ENCODE measurements at regions not wholly inside any gene's neighbourhood (a gene's known extent, or its start where the extent isn't known, plus 50 kb on each side); places are given as distances from the start of the nearest gene placed in this dataset.

DNA sequence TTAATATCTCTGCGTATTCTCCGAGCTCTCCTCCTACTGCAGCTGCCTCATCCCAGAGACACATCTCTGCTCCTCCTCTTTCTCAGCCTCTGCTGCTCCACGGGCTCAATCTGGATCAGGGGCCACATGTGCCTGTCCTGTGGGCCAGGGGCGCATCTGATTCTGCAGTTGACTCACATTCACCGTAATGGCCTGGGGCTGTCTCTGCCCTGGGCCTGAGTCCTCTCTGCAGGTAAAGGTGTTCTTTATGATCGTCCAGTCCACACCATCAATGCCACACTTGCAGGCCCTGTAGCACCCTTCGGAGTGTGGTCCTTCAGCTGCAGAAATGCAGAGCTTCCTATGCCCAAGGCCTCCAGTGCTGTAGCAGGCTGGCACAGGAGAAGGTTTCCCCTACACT lies 154.5 kb downstream of the OAT start:
- DNase-seq (ENCODE audit: low spot score): no peak

DNA sequence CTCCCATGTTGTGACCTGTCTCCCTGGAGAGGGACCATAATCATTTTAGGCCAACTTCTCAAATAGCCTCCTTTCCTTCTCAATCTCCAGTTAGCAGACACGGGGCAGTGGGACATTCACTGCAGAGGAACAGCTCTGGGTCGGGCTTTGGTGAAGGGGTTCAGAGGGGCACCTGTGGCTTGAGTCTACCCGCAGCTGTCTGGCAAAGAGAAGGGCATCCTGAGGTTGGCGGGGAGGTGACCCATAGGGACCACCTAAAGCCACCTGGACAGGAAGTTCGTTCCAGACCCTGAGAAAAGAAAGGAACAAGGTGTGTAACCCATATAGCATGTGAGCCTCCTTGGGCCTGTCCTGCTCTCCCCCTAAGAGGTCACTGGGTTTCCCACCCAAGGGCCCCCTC lies 155.0 kb downstream of the OAT start:
- no peak for DNase-seq (ENCODE audit: low spot score)

DNA sequence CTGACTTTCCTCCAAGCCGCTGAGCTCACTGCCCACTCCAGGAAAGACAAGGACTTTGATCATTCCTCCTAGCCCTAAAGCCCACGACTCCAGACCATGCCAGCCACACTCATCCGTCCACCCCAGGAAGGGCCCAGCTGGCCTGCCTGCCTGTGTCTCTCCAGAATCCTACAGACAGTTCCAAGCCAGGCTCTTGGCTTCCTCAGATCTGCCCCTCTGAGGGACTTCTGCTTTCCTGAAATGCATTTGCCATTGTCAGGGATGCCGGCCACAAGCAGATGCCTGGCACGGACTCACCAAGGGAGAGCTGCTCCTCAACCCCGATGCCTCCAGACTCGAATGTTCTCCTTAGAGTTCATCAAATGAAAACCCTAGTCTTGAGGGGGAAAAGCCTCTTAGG lies 155.8 kb downstream of the OAT start:
- no peak for DNase-seq (ENCODE audit: low spot score)

DNA sequence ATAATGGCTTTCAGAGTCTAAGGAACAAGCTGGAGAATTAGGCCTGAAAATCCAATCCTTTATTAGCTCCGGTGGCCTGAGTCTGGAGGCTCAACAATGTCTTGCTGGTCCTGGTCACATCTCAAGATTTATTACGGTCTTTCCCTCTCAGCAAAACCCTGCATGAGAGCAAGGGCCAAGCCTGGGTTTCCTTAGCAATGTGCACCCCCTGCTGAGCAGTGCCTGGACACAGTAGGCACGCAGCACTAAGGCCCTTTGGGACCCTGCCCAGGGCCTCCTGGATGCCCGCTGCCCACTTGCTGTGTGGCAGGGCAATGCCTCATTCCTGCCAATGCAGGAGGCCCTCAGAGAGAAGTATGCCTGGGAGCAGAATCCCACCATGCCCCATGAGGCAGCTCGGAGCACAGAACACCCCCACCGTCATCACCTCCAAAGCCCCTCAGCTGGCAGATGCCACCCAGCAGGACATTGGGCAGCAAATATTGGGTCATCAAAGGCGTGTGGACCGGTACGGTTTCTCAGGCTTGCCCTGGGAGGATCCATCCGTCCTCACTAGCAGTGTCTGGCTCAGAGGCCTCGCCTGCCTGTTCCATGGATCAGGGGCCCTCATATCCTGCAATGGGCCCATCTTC lies 156.4 kb downstream of the OAT start:
- peak; percentile 14 for DNase-seq (ENCODE audit: low spot score)

DNA sequence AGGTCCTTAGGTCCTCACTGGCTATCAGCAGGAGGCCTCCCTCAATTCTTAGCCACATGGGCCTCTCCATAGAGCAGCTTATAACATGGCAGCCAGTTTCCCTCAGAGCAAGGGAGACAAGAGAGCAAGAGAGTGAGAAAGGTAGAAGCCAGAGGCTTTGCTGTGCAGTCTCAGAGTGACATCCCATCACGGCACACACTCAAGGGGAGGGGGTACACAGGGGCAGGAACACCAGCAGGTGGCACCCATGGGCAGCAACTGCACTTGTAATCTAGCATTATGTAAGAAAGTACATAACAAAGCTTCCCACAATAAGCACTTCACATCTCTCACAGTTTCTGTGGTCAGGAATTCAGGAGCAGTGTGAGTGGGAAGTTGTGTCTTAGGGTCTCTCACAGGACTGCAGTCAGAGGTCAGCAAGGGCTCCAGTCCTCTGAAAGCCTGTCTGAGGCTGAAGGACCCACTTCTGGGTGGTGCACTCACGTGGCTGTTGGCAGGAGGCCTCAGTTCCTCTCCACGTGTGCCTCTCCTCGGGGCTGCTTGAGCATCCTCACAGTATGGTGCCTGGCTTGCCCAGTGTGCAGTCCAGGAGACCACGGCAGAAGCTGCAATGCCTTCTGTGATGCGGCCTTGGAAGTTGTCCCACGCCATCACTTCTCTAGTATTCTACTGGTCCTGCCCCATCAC lies 159.4 kb downstream of the OAT start:
- DNase-seq (ENCODE audit: low spot score): no peak

DNA sequence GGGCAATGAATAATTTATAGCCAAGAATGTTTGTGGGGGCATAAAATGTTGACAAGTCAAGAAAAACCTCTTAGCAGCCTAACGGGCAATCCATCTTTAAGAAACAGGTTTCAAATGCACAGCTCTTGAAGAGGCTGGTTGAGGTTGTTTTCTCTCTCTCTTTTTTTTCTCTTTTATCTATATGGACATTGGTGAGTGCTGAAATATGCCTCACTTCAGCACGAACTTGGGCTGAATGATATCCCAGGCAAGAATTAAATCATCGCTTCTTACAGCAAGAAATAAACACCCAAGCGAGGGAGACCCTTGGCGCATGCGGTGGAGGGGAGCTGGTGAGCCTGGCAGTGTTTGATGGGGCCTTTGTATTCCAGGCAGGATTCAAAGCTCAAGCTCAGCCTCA lies 160.9 kb downstream of the OAT start:
- no peak for DNase-seq (ENCODE audit: low spot score)

DNA sequence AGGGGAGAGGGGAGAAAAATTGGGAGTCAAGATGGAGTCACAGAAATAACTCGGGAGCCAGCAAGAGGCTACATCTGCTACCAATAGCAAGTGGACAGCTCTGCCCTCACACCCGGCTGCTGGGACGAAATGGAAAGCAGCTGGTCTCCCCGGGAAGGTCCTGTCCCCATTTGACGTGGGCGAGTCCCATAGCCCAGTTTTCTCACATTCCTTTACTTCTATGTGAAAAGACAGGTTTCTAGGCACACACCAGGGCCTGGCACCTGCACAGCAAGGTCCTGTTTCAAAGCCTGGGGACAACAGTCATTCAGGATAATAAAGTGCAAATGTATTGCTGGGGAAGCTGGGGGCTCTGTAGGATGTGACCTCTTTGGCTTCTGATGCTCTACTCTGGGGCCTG lies 162.6 kb downstream of the OAT start:
- DNase-seq (ENCODE audit: low spot score): no peak

DNA sequence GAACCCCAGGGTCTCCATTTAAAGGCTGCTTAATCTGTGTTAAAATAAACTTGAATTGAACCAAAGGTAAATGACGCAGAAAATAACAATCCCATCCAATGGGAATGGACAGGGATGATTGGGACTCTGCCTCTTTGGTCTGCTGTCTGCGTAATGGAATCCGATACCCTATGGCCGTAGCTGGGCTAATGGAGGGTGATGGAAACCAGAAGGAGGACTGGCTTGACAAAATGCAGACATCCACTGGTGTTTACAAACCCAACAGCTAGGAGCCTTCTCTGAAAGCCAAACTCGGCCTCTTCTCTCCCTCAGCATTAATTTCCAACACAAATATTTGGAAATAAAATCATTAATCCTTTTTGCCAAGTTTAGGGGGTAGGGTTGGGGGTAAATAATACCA lies 162.2 kb upstream of the CHST15 start:
- no peak for DNase-seq (ENCODE audit: low spot score)

DNA sequence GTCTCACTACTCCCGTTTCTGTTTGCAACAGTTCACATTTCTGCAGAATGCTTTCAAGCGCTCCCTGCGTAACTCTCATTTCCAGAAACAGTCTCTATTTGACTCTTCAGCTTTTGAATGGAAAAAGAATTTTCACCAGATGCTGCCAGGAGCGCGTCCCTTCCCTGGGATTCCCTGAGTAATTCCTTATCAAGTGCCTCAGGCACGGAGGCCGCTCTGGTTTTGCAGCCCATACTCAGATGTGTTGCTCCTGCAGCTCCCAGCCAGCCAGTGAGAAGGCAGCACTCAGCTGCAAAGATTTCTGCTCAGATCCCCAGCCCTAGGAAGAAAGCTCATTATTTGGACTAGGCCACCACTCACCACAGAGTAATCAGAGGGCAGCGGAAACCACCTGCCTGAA lies 161.1 kb upstream of the CHST15 start:
- no peak for DNase-seq (ENCODE audit: low spot score)

DNA sequence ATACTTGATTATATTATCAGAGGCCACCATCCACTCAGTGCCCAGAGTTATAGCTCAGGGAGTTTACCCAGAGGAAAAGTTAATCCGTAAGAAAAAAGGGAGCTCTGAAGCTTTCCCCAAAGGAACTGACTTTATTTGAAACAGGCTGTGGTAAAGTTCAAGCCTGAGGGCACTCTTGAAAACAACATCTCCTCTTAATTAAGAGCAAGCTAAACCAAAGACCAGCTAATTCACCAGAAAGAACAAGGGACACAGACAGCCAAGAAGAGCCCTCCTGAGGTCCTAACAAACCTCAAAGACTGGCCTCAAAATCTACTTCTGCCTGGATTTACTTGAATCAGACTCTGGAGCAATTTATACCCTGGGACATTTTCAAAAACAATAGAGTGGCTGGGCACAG lies 159.6 kb upstream of the CHST15 start:
- no peak for DNase-seq (ENCODE audit: low spot score)

DNA sequence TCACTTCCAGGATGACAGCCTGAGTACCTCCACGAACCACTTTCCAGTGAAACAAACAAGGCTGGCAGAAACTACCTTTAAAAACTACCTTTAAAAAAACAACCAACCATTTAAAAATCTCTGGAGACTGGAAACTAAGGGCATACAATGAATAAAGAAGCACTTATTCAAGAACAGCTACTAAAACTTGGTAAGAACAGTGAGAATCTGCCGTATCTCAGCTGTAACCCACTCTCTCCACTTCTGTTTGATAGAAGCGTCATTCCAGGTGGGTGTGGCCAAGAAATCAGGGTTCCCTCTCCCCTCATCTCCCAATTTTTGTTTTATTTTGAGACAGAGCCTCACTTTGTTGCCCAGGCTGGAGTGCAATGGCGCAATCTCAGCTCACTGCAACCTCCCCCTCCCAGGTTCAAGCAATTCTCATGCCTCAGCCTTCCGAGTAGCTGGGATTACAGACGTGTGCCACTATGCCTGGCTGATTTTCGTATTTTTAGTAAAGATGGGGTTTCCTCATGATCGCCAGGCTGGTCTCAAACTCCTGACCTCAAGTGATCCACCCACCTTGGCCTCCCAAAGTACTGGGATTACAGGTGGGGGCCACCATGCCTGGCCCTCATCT lies 158.8 kb upstream of the CHST15 start:
- no peak for DNase-seq (ENCODE audit: low spot score)

DNA sequence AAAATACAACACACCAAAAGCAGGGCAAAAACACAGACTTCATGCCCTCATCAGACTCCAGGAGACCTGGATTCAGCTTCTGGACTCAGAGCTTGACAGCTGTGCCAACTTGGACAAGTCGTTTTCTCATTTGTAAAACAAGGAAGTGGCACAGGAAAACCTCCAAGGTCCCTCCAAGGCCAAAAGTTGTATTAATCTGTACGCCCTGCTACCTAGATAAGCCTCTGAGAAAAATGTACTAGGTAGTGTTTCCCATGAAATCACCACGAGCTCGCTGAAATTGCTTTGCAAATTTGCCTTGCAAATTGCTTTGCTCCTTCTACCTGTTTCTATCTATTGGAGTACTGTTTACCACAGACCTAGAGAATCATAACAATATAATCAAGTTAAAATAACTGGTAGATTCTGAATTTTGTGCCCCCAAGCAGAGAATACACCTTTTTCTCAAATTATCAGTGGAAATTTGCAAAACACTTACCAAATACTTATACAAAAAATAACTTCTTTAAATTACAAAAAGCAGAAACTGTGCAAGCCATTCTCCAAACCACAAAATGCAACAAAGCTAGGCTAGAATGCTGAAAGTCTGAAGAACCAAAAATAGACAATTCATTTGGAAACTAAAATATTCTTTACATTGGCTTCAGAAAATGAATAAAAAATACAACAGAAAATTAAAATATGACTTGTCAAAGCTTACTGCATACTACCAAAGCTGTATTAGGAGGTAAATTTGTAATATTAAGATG lies 158.1 kb upstream of the CHST15 start:
- DNase-seq (ENCODE audit: low spot score): no peak

DNA sequence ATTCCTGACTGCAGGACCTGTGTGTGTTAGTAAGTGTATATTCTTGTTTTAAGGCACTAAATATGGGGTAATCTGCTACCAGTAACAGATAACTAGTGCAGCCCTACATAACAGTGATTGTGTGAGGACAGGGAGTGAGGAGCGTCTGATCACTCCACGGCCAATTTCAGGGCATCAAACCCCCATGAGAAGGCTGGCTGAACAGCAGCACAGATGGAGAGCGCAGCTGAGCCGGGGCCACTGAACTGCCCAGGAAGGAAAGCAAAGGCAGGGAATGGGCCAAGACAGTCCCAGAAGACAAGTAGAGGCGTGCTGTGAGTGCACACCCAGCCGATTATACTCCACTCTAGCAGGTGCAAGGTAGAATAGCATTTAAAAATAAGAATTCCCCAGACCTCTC lies 157.1 kb upstream of the CHST15 start:
- DNase-seq (ENCODE audit: low spot score): no peak

DNA sequence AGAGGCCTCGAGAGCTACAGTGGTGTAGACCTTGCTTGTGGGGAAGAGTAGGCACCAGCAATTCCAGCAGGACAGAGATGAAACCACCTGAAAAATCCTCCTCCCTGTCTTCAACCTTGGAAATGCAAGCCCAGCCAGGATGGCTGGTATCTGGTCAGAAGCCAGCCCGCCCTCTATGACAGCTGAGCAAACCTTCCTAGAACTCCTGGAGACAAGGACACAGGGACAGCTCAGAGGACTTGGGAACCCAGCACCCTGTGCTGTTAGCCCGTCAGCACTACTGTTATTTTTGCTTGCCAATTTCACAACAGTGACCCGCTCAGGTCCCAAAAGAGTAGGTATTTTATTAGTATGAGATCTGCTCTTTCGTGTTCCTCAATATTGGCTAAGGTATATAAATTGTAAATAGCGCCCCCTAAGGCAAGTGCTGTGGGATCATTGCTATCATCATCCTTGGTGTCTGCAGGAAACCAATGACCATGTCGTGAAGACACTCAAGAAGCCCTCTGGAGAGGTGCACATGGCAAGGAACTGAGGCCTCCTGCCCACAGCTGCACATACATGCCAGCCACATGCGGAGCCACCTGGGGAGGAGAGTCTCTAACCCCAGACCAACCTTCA lies 156.5 kb upstream of the CHST15 start:
- no peak for DNase-seq (ENCODE audit: low spot score)

DNA sequence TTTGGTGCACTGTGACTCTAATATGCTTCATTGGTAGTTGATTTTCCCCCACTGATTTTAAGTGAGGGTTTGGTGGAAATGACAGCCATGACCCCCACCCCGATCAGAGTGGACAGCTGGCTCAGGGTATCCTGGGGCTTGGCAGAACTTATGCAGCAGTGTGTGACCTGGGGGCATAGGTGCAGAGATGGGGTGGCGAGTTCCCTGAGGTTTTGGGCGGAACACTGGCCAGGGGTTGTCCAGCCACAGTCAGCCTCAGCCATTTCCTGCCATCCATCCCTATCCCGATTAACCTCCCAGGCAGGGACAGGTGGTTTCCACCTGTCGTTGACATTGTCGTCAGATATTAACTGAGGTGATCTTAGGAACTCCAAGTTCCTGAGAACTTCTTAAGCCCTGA lies 155.8 kb upstream of the CHST15 start:
- no peak for DNase-seq (ENCODE audit: low spot score)

DNA sequence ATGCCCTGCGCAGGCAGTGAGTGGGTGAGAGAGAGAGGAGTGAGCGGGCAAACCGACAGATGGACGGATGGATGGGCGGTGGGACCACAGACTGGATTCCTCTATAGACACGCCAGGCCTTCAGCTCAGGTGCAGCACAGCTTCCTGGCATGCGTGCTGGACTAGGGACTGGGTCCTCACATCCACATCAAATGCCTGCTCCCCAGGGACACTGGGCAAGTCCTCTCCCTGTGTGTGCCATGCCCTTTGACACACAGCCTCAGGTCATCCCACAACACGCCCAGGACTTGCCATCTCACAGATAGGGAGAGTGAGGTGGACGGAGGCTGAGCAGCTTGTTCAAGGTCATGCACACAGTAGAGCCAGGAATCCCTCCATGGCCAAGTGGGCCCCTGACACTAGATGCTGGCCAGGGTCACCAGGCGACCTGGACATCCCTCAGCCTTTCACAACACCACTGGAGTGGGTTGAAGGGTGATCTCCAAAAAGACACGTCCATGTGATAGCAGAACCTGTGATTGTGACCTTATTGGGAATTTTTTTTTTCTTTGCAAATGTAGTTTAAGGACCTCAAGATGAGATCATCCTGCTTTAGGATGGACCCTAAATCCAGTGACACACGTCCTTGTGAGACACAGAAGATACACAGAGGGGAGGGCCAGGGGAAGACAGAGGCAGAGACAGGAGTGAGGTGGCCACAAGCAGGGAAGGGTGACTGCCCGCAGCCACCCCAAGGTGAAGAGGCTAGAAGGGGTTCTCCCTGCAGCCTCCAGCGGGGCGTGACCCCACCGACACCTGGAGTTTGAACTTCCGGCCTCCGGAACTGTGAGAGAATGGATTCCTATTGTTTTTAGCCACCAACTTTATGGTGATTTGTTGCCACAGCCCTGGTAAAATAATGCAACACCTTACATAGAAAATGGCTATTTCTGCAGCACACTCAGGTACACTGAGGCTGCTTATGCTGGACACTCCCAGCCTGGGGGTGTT lies 155.0 kb upstream of the CHST15 start:
- DNase-seq (ENCODE audit: low spot score): no peak

DNA sequence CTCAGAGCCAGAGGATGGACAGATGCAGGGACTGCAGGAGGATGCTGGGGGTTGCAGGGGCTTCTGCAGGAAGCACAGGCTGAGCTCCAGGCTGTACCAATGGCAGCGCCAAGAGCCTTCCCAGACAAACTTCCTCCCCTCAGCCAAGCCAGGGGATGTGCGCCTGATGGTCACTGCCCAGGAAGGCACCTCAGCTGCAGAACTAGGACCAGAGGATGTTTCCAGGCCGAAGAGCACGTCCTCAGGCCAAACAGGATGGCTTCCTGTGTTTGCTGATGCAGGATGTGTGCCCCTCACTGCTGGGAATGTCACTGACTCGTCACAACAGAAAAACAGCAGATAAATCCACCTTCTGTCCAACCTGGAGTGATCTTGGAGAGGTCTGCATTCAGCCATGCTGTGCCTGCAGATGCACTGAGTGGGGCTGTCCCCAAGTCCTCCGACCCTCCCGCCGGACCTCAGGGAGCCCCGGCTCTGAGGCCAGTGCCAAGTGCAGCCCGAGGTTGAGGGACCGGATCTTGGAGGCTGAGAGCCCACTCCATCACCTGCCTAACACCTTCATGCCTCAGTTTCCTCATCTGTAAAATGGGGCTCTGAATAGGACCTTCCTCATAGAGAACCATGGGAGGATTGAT lies 152.5 kb upstream of the CHST15 start:
- no peak for DNase-seq (ENCODE audit: low spot score)

DNA sequence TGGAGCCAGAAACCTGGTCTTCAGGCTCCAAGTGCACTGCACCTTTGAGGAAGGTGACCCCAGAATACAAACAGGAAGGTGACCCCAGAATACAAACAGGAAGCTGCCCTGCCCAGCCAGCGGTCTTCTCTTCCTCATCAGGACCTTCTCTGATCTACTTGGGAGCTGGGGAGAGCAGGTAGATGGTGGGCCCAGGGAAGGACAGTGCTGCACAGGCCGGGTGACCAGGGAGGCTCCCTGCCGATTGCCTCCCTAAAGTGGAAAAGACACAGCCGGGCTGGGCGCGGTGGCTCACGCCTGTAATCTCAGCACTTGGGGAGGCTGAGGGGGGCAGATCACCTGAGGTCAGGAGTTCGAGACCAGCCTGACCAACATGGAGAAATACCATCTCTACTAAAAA lies 151.8 kb upstream of the CHST15 start:
- DNase-seq (ENCODE audit: low spot score): no peak

DNA sequence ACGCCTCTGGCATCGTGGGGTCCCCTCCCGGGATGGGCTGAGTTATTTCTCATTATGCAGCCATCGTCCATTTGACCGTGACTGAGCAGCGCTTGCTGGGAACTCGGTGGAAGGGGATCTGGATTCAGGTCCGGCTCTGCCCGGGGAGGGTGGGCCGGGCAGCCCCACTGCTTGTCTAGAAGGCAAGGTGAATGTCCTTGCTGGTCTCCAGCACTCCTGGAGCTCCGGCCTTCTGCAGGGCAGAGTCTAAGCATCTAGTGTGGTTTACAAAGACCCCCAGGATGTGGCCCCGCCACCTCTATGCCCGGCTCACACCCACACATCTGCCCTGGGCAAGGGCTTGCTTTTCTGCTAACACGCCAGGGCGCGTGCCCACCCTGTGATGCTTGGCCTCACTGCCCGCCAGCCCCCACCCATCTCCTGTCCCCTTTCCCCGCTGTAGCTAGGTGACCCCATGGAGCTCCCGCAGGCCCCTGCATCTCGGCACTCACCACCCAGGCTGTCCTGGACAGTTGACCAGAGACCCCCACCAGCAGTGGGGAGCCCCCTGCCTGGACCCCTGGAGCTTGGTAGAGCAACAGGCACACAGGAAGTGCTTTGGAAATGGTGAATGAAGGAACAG lies 151.0 kb upstream of the CHST15 start:
- DNase-seq (ENCODE audit: low spot score): no peak

DNA sequence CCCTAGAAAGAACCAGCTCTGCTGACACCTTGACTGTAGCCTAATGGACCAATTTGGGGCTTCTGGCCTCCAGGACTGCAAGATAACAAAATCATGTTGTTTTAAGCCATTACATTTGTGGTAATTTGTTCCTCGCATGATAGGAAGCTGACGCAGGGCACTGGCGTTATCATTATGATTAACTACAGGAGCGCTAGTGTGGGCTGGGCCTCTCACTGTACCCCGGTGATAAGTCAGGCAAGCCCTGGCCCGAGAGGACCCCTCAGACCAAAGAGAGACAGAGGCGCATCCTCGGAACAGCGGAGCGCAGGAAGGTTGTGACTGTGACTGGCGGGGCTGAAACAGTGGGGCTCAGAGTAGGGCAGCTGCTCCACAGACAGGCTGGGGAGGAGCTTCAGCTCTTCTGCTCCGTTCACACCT lies 150.3 kb upstream of the CHST15 start:
- DNase-seq (ENCODE audit: low spot score): no peak
